OCI-LY3 (cell line): ENCODE measurements at regions not wholly inside any gene's neighbourhood (a gene's known extent, or its start where the extent isn't known, plus 50 kb on each side); places are given as distances from the start of the nearest gene placed in this dataset.

Experiments
- H2AFZ ChIP-seq: fragments of 200-600, 300-600 bp; shearing (Covaris generic); 2 replicates; pipeline ENCODE4 v1.6.0; 2014; ENCODE audit warnings: antibody characterized with exemption, low read depth, low read length
- H3K27ac ChIP-seq: fragments of 200-600, 300-600 bp; sonication (generic); 2 replicates; pipeline ENCODE4 v1.5.1; 2014; ENCODE audit warnings: mild to moderate bottlenecking, low read length, moderate library complexity, mixed read lengths
- H3K27me3 ChIP-seq: fragments of 200-600, 300-600 bp; sonication (generic); 2 replicates; pipeline ENCODE4 v1.6.1; 2014; ENCODE audit warnings: low read depth, low read length, mixed read lengths
- H3K36me3 ChIP-seq: fragments of 200-600, 300-600 bp; sonication (generic); replicated peaks from 2 replicates; pipeline ENCODE3; 2014; ENCODE audit warnings: low read depth, low read length, mixed read lengths
- H3K4me1 ChIP-seq: fragments of 300-600, 200-600 bp; sonication (generic); 2 replicates; pipeline ENCODE4 v1.6.1; 2014; ENCODE audit warnings: low read length, mixed read lengths
- H3K4me2 ChIP-seq: fragments of 200-600, 300-600 bp; sonication (generic); 2 replicates; pipeline ENCODE4 v1.6.1; 2014; ENCODE audit warnings: low read length, mixed read lengths
- H3K4me3 ChIP-seq: fragments of 300-600, 200-600 bp; sonication (generic); 2 replicates; pipeline ENCODE4 v1.5.1; 2014; ENCODE audit warnings: antibody characterized with exemption, mild to moderate bottlenecking, low read length, moderate library complexity
- H3K79me2 ChIP-seq: fragments of 300-600, 200-600 bp; shearing (Covaris generic); 2 replicates; pipeline ENCODE4 v1.6.1; 2014; ENCODE audit warnings: mild to moderate bottlenecking, low read length, mixed read lengths
- H3K9ac ChIP-seq: fragments of 300-600, 200-600 bp; shearing (Covaris generic); 2 replicates; pipeline ENCODE4 v1.6.0; 2014; ENCODE audit warnings: mild to moderate bottlenecking, low read length, moderate library complexity
- H3K9me3 ChIP-seq: fragments of 200-600, 300-600 bp; shearing (Covaris generic); 2 replicates; pipeline ENCODE4 v1.6.1; 2014; ENCODE audit warnings: low read length, mixed read lengths; ENCODE audit not compliant: insufficient read depth
- H4K20me1 ChIP-seq: fragments of 200-600, 300-600 bp; sonication (generic); 2 replicates; pipeline ENCODE4 v1.6.1; 2016; ENCODE audit warnings: low read length, mixed read lengths; ENCODE audit not compliant: insufficient read depth
- CTCF ChIP-seq: fragments of 200-600, 300-600 bp; sonication (generic); IDR thresholded peaks from 2 replicates; pipeline ENCODE4 v1.5.1; 2014; ENCODE audit warnings: antibody characterized with exemption, low read length, low read depth
- EZH2phosphoT487 ChIP-seq: fragments of 200-600 bp; shearing (Covaris generic); IDR thresholded peaks from 2 replicates; pipeline ENCODE4 v1.6.1; 2018; ENCODE audit warnings: antibody characterized with exemption, mixed run types, low read depth

DNA sequence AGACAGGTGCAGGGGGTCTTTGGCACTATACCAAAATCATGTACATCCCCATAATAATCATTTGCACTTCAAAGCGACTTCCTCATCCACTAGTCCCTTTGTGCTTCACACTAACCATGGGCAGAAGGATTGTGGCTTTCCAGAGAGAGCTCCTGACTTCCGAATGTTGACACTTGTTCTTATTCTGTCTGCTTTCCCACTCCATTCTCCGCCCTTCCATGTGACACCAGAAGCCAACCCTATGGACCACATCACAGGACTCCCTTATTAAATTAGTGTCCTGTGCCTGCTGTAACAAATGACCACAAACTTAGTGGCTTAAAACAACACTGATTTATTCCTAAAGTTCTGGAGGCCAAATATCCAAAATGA lies 91.6 kb downstream of the CMC2 start:
- Histone ChIP-seq H3K27me3 (peaks cover 23% of the 10 kb centered on the region), H4K20me1 (no peaks in the 10 kb centered on the region), H3K36me3 (no peaks in the 10 kb centered on the region), H3K27ac (no peak overlapping the region), H3K4me2 (no peak overlapping the region), H3K4me1 (no peaks in the 10 kb centered on the region), H3K79me2 (no peaks in the 10 kb centered on the region), H3K9me3 (peaks cover 9% of the 10 kb centered on the region; the same call in 1 of the 2 replicates), H3K4me3 (no peak overlapping the region), H3K9ac (no peak overlapping the region), H2AFZ (no peak overlapping the region)
- TF ChIP-seq CTCF, result no peak
- no peak for TF ChIP-seq EZH2phosphoT487

- H3K4me1 ChIP-seq, result no peaks in the 10 kb centered on the region
- H3K27me3 ChIP-seq, result peaks cover 21% of the 10 kb centered on the region
- no peak overlapping the region for H2AFZ ChIP-seq
- no peaks in the 10 kb centered on the region for H4K20me1 ChIP-seq
- no peak for TF ChIP-seq CTCF
- no peak for TF ChIP-seq EZH2phosphoT487
- no peaks in the 10 kb centered on the region for H3K79me2 ChIP-seq
- no peaks in the 10 kb centered on the region for H3K36me3 ChIP-seq
- H3K4me2 ChIP-seq, result no peak overlapping the region
- no peak overlapping the region for H3K27ac ChIP-seq
- H3K9me3 ChIP-seq, result peaks cover 9% of the 10 kb centered on the region; the same call in 1 of the 2 replicates
- no peak overlapping the region for H3K9ac ChIP-seq
- no peak overlapping the region for H3K4me3 ChIP-seq
Observed at GRCh38 chr16:80914379-80915078, 92.2 kb downstream of the CMC2 start.

- TF ChIP-seq CTCF (no peak), EZH2phosphoT487 (no peak)
- no peak overlapping the region for H3K4me2 ChIP-seq
- H3K9ac ChIP-seq, result no peak overlapping the region
- H3K4me3 ChIP-seq, result no peak overlapping the region
- no peaks in the 10 kb centered on the region for H4K20me1 ChIP-seq
- H3K79me2 ChIP-seq, result no peaks in the 10 kb centered on the region
- peaks cover 9% of the 10 kb centered on the region; the same call in 1 of the 2 replicates for H3K9me3 ChIP-seq
- H2AFZ ChIP-seq, result no peak overlapping the region
- no peaks in the 10 kb centered on the region for H3K36me3 ChIP-seq
- H3K27me3 ChIP-seq, result peaks cover 21% of the 10 kb centered on the region
- H3K27ac ChIP-seq, result no peak overlapping the region
- no peaks in the 10 kb centered on the region for H3K4me1 ChIP-seq
Observed at GRCh38 chr16:80913397-80913796, 93.3 kb downstream of the CMC2 start.

DNA sequence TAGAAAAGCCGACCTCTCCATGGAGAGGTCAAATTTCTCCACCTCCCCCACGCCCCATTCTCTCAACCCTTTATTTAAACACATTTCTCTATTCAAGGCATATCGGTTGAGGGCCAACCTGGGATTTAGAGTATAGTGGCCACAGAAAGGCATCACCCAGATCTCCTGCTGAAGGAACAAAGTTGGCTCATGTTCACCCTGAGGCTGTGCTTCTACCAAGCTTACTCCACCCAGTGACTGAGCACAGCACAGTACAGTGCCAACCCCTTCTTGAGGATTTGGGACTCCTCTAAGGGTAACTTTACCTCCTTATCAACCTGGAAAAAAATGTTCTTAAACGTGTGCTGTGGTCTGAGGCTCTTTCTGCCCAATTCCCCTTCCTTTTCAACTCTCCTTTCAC lies 94.0 kb downstream of the CMC2 start:
- no peak overlapping the region for H3K4me2 ChIP-seq
- H4K20me1 ChIP-seq, result no peaks in the 10 kb centered on the region
- peaks cover 9% of the 10 kb centered on the region; the same call in 1 of the 2 replicates for H3K9me3 ChIP-seq
- no peak overlapping the region for H2AFZ ChIP-seq
- H3K27me3 ChIP-seq, result peaks cover 21% of the 10 kb centered on the region
- H3K4me1 ChIP-seq, result no peaks in the 10 kb centered on the region
- no peak overlapping the region for H3K27ac ChIP-seq
- H3K79me2 ChIP-seq, result no peaks in the 10 kb centered on the region
- TF ChIP-seq EZH2phosphoT487, result no peak
- no peak for TF ChIP-seq CTCF
- H3K9ac ChIP-seq, result no peak overlapping the region
- H3K36me3 ChIP-seq, result no peaks in the 10 kb centered on the region
- H3K4me3 ChIP-seq, result no peak overlapping the region
